NCI-H146 (cell line): ENCODE measurements at regions not wholly inside any gene's neighbourhood (a gene's known extent, or its start where the extent isn't known, plus 50 kb on each side); places are given as distances from the start of the nearest gene placed in this dataset.
A peak's percentile ranks its signal among the peaks of the same experiment; 100 is the strongest.

Experiments
- DNase-seq: peaks from one replicate; lab custom pipeline; 2025; lab: John Stamatoyannopoulos, UW

DNA sequence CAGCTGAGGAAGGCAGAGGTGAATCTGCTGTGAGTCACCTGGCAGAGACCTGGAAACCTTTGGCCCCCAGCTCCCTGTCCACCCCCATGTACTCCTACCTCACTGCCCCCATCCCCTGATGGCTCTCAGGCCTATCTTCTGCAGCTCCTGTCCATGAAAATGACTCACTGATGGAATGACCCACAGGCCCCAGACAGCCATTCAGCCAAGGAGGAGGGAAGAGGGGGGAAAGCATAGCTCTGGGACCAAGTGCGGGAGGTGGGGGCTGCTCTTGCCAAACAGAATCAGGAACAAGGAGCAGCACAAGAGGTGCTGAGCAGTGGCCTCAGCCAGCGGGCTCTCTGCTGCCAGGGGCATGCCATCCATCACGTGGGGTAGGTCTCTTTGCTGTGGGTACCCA is 111.4 kb upstream of the C1QTNF9B start:
- DNase-seq: no peak

DNA sequence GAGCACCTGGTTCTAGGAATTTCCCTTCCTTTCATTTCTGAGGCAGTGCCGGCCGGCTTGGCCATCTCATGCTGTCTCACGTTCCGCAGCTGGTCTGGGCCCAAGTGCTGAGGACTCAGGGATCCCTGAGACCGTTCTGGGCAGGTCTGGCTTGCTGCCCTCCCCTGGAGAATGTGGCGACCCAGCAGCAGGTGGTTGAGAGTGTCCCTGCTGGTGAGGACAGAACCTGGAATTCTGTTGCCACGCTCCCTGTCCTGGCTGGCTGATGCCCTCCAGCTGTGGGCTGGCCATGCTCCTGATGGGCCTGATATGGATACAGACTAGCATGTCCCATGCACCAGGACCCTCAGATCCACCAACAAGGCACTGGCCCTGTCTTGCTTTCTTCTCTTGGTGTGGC is 114.0 kb upstream of the C1QTNF9B start:
- DNase-seq: peak; percentile 18

DNA sequence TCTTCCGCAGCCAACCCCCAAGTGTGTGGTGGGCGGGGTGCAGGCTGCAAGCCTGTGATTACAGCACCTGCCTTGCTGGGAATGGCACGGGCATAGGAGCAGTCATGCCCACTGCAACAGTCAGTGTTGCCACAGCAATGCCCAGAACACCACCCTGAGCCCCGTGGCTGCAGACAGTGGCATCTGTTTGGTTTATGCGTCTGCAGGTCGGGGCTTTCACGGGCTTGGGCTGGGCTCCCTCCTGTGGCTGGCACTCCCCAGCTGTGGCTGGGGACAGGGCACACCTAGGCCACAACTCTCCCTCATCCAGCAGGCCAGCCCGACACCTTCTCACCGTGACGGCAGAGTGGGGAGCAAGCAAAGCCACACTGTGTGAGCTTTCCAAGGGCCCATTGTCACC is 115.3 kb upstream of the C1QTNF9B start:
- no peak for DNase-seq

DNA sequence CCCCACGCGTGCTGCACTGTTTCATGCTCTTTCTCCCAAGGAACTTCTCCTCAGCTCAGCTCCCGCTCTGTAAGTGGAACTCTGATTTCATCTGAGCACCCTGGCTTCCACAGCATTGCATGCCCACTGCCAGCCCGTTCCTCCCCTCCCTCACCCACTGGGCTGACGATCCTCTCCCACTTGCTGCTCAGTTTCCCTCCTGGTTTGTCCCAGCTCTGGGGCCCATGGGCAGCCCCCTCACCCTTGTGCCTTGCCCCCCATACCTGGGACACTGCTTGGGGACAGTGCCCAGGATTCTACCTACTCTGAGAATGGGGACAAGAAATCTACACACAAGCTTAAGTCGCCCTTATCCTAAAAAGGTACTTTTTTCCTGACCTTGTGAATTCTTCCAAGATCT is 115.9 kb upstream of the C1QTNF9B start:
- DNase-seq: no peak

DNA sequence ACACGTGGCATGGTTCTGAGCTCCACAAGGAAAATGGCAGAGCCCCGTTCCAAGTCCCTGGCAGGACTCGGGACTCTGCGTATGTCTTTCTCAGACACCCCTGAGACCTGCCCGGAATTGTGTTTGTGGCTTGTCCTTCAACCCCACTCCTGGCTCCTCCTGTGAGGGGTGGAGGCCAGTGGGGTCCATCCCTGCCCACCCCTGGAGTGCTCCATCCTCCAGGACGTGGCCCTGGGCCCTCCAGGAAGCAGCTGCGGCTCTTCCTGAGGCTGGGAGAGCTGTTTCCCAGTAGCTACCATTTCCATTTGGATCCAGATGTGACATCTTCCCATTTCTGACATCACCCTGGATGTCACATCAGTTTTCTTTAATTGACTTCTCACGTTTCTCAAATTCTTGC is 118.7 kb upstream of the C1QTNF9B start:
- no peak for DNase-seq

DNA sequence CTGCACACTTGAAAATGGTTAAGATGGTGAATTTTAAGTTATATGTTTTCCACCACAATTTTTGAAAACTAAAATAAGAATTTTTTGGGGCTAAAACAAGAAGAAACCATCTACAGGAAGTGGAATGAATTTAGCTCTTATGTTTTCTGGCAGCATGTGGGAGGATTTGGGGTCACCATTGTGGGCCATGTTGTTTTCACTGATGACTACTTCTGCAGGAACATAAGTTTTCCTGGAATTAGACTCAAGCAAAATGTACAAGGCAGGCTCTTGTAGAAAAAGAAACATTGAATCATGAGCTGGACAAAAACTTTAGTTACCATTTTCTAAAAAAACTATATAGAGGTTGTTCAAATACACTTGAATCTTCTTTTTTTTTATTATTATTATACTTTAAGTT is 125.3 kb upstream of the C1QTNF9B start:
- no peak for DNase-seq

DNA sequence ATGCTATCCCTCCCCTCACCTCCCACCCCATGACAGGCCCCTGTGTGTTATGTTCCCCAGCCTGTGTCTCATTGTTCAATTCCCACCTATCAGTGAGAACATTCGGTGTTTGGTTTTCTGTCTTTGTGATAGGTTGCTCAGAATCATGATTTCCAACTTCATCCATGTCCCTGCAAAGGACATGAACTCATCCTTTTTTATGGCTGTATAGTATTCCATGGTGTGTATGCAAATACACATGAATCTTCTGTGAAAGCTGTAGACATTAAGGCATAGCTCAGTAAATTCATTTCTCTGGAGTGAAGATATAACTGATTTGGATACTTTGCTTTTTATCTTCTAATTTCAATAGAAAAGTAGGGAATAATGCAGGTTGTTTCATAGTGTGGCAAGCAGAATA is 125.8 kb upstream of the C1QTNF9B start:
- DNase-seq: no peak

DNA sequence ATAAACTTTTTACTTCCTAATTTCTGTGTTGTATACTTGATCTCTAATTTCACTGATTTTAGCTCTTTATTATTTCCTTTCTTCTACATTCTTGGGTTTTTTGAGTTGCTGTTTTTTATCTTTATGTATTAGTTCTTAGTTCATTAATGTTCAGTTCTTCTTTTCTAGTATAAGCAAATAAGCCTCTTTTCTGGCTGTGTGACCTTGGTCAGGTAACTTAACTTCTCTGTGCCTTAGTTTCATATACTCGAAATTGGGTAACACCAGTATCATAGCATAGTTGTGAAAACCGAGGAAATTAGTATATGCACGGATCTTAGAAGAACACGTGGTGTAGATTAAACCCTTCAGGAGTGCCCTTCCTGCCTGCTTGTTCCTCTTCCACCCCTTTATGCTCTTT is 130.2 kb upstream of the C1QTNF9B start:
- no peak for DNase-seq

DNA sequence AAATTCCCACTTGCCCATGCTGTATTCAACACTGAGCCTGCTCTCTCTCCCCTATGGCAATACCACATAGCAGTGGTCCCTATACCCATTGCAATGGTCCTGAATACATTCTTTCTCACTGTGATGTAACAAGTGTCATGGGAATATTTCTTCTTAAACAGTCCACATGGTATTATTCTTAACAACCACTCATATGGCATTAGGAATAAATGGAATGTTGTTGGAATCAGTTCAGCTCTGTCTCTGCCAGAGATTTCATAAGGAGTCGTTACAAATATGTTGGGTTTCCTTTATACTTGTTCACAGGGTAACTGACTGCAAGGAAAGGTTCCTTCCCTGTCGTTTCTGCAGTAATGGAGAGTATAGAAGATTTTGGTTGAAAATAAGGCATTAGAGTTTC is 128.3 kb upstream of the SPATA13 start:
- DNase-seq: no peak

DNA sequence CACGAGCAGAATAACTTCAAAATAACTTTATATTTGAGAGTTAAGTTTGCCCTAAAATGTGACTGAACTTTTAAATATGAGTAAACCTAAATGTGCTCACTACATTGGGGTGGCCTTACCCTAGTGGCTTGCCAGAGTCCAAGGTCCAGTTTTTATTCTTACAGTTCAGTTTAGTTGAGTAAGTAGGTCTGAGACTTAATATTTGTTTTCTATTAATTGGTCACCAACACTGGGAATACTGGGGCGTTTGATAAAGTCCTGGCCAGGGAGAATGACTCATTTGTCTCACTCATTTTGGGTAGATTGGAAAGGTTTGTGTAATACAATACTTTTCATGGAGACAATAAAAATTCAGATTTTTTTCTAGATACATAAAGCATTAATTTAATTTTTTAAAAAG is 127.8 kb upstream of the SPATA13 start:
- no peak for DNase-seq

DNA sequence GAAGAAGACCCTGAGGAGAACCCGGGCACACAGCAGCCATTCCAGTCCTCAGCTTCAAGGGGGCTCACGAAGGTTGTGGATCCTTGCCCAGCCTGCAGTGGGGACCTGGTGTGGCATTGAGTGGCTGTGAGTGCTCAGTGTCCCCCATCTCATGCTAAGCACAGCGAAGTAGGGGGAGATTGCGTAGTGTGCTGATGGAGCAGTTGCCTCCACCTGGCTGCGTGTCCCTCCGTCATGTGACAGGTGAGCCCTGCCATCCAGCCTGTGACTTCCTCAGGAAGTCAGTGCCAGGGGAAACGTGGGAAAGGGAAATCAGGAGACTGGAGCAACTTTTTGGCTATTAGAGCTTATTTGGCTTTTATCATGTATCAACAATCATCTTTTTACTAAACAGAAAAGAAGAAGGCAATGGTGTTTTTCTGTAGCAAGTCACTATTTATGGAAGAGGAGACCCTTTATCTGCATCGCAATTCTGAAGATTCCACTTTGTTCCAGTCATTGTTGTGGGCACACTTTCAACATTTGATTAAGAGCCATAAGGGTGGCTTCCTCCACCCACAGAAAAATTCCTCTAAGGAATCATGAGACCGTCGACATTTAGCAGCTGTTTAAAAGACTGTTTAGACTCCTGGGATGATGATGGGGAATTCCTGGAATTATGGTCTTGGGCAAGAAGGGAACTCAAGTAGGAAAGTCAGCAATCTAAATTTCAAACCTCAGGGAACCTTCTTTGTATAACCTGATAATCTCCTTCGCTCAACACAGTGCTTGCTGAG is 126.8 kb upstream of the SPATA13 start:
- DNase-seq: no peak

DNA sequence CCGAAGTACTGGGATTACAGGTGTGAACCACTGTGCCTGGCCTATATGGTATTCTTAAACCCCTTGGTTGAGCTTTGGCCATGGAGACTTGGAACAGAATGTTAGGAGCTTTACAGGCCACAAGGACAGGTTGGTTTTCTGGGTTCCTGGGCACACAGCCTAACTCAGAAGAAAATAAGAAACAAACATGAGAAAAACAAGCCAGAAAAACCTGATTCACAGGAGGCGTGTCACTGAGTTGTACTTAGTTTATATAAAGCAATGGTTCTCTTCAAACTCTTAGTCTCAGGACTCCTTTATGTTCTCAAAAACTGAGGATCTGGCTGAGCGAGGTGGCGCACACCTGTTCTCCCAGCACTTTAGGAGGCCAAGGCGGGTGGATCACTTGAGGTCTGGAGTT is 125.1 kb upstream of the SPATA13 start:
- no peak for DNase-seq

DNA sequence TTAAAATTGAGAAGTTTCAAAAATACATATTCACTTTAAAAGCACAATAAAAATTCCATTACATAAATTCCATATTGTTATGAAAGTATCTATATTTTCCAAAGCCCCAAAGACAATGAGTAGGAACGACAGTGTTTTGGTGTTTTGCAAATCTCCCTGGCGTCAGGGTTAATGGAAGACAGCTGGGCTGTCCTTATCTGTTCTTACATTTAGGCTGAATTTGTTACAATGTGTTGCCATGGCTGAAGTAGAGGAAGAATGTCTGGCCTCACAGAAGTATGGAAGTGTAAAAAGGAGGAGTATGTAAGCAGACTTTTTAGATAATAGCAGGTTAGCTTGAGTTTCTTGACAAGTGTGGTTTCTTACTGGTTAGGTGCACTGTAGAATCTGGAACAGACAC is 124.4 kb upstream of the SPATA13 start:
- no peak for DNase-seq

DNA sequence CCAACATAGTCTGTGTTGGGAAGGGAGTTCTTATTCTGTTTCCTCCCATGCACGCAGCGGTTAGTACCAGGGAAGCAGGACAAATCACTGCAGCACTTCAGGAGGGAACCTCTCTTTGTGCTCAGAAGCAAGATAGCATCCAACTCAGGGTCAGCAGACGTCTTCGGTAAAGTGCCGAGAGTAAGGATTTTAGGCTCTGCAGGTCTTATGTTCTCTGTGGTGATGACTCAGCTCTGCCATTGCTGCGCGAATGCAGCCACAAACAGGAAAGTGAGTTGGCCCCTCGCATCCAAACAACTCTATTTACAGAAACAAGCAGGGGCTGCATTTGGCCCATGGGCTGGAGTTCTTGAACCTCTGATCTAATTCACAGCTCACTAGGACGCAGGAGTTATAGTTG is 122.1 kb upstream of the SPATA13 start:
- DNase-seq: no peak

DNA sequence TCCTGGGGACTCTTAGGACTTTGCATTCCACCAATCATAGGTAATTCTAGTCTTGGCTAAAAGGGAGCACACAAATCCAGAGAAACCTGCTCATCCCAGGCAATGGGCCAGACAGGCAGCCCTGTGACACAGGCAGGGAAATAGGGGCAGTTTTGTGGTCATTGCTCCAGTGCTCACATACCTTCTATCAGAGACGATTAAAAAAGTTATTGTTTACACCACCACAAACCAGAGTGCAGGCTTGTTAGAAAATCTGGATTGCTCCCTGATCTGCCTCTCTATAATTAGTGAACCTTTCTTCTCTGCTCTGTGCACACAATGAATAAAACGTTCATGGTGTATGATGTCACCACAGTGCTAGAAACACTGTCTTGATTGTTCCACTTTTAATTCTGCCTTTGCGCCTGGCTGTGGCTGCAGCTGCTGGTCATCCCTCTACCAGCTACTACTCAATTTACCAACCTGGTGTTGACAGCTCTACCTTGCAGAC is 121.6 kb upstream of the SPATA13 start:
- DNase-seq: peak; percentile 70

DNA sequence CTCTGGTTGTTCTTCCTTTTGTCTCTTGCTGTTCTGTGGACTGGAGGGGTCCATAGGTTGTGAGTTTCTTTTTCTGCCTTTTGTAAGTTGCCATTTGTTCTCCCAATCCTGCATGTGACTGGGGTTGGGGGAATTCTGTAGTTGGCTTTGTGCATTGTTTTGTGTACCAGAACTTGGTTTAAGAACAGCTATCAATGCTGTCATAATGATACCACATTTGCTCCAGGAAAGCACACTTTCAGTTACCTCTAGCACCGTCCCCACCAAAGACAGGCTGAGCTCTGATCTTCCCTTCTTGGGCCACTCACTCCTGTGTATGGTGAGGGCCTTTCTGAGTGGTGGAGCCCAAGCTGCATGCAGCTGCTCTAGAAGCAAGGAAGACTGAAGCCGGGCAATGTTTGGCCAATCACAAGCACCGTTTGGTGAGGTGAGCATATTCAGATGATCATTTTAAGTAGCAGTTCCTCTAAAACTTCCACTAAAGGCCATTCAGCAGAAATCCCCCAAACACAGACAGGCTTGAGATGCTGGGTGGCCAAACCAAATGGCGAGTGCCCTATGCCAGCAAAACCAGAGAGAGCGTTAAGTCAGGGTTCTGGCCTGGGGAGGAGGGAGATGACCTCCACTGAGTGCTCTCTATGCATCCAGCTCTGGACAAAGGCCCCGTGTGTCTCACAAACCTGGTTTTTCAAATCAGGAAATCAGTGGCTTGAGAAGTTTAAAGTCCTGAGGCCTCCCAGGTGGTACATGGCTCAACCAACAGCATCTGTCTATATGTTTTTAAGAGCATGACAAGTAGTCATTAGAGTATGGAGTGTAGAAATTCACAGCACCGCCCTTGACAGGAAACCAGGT is 120.7 kb upstream of the SPATA13 start:
- DNase-seq: peak; percentile 18

DNA sequence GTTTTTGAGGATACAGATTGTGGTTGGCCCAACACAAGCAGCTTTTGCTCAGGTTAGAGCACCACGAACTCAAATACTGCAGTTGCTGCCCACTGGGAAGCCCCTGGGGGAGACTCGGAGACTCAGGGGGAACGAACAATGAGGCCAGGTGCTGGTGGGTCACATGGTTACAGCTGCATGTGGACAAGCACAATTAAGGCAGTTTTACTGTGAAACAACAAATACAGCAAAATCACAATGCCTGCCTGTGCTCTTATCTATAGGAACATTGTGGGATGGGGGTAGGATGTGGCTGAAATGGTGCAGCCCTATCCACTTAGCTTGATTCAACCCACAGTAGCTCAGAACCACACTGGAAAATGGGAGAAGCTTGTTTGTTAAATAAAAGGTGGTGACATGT is 119.7 kb upstream of the SPATA13 start:
- DNase-seq: peak; percentile 87

DNA sequence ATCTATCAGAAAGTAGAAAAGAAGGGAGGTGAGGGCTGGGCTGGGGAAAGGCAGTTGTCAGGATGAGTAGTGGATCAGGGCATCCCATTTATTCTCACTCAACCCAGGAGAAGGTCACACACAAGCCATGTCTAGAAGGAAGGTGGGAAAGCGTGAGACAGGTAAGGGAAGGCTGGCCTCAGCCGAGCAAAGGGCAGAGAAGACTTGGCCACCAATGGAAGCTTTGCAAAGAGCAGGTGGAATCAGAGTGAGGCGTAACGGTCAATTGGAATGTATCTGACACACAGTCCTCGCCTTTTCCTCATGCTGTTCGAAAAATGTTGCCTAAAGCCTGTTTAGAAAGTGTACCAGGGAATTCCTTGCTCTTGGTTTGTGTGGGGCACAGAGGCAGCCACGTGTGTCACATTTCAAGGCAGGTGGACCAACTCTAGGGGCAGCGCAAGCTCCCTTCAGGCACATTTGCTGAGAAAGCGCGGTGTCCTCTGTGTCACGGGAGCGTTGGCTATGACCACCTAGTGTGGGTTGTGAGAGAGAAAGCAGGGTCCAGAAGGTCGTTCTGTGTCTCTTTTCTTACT is 118.8 kb upstream of the SPATA13 start:
- DNase-seq: peak; percentile 8

DNA sequence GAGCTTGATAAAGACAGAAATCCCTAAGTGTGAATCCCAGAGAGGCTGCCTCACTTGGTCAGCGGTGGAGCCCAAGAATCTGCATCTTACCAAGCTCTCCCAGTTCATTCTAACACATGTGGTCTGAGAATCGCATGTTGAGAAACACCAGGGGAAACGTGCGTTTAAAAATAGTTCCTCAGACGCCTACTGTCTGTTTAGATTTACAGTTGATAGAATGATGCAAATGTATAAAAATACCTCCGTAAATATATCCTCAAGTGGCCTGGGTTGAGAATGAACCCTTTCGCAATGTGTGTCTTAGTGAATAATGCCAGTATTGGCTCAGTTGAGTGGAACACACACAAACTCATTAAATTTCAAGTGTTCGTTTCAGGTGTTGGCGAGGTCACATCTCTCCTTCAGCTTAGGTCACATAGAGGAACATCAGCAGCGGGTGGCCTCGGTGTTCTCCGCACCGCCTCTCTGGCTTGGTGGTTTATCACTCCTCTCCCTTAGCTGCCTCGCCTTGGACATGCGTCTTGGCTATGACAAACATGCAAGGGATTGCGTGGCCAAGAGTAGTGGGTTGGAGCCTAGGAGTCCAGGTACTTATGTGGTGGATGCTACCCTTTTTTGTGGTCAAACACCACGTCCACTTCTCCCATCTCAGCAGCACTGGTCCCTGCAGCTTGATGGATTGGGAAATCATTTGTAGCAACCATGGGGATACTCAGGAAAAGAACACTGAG is 117.6 kb upstream of the SPATA13 start:
- DNase-seq: no peak

DNA sequence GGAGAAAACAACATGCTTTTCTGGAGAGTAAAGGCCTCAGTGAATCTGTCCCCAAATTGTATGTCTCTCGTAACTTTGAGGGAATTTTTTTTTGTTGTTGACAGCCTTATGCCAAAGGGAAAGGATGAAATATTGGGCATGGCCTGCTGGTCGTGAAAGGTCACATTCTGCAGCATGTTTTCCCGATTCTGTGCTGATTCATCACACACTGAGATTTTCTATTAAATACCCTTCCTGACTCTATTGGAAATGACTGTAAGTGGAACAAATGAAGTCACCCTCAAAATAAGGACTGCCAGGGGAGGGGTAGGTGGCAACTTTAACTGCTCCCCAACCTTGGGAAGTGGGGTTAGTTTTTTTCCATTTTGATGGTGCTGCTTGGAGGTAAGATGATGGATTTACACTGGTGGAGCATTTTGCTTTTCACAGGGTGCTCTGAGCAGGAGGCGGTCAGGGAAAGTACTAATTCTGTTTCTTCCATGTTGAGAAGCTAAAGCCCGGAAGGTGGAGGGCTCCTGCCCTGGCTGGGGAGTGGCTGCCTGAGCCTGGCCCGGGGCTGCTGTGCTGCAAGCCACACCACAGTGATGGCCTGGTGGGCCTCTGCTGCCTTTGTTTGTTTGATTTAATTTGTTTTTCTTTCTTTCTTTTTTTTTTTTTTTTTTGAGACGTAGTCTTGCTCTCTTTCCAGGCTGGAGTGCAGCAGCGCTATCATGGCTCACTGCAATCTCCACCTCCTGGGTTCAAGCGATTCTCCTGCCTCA is 116.8 kb upstream of the SPATA13 start:
- DNase-seq: no peak

DNA sequence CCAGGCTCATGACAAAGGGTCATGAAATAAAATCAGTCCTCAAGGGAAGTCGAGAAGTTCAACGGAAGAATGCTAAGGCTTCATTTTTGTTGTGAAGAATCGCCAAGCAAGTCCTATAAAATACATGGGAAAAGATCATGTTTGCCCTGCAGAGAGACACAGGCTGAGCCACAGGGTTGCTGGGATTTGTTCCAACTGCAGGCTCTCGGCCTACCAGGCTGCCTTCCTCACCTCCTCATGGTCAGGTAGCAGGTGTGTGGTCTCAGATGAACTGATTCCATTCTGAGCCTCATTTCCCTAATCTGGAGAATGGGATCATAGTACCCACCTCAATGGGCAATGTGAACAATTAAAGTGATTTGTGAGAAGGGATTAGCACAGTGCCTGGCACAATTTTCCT is 114.9 kb upstream of the SPATA13 start:
- no peak for DNase-seq

DNA sequence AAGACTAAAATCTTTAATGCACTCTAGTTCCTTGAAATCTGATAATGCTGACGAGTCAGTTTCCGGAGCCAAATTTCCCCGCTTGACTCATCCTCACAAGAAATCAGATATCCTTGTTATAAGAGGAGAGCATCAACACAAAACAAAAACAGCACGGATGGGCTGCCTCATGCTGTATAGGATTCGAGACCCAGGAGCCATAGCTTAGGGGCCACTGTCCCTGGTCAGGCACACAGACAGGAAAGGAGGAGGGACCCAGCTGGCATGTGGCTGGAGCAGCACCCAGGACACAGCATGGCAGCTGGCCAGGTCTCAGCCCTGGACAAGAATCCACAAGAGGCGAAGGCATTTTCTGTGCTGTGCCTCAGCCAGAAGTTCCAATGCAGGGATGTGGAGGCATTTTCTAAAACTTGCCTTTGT is 110.2 kb upstream of the SPATA13 start:
- no peak for DNase-seq
